HuH-7 (cell line): ENCODE measurements at regions not wholly inside any gene's neighbourhood (a gene's known extent, or its start where the extent isn't known, plus 50 kb on each side); places are given as distances from the start of the nearest gene placed in this dataset.

Experiments
- DNase-seq: peaks from one replicate; pipeline ENCODE4 v3.0.0; 2011; ENCODE audit warnings: low spot score

GRCh38 chr5:149441986-149442385 lies 62.9 kb upstream of the IL17B start:
- DNase-seq = no peak

- no peak for DNase-seq
Observed at GRCh38 chr5:149441194-149441753, 62.2 kb upstream of the IL17B start.

- peak; percentile 64 for DNase-seq
Observed at GRCh38 chr5:149439899-149440542, 60.9 kb upstream of the IL17B start.

GRCh38 chr5:149438711-149439132 lies 59.6 kb upstream of the IL17B start:
- DNase-seq = no peak

- no peak for DNase-seq
Observed at GRCh38 chr5:149438281-149438680, 59.2 kb upstream of the IL17B start.

GRCh38 chr5:149437391-149438040 lies 58.4 kb upstream of the IL17B start:
- no peak for DNase-seq

- no peak for DNase-seq
Observed at GRCh38 chr5:149435660-149436059, 56.6 kb upstream of the IL17B start.

- no peak for DNase-seq
Observed at GRCh38 chr5:149435015-149435376, 55.9 kb upstream of the IL17B start.

GRCh38 chr5:149434162-149435014 lies 55.3 kb upstream of the IL17B start:
- DNase-seq = peak; percentile 83

- no peak for DNase-seq
Observed at GRCh38 chr5:149433524-149434131, 54.5 kb upstream of the IL17B start.

- DNase-seq = no peak
Observed at GRCh38 chr5:149432911-149433401, 53.9 kb upstream of the IL17B start.

GRCh38 chr5:149432376-149432775 lies 53.3 kb upstream of the IL17B start:
- no peak for DNase-seq

GRCh38 chr5:149429839-149430721 lies 51.0 kb upstream of the IL17B start:
- peak; percentile 54 for DNase-seq
